OCI-LY7 (cell line): ENCODE measurements at regions not wholly inside any gene's neighbourhood (a gene's known extent, or its start where the extent isn't known, plus 50 kb on each side); places are given as distances from the start of the nearest gene placed in this dataset.

ENCODE experiments used
- BruUV-seq: library from RNA; stranded (reverse); fragments of 400-500 nt; replicated peaks from 2 replicates; lab custom pipeline; 2021; lab: Mats Ljungman, UMichigan
- CTCF ChIA-PET: fragments of 300-600 bp; sonication (Branson Sonifier 250); formaldehyde crosslinking; loops from one replicate; lab custom pipeline; 2022; ENCODE audit warnings: antibody characterized with exemption; ENCODE audit not compliant: unreplicated experiment; lab: Charles Lee
- POLR2A ChIA-PET: fragments of 300-600 bp; sonication (Branson Sonifier 250); formaldehyde crosslinking; loops from one replicate; lab custom pipeline; 2022; ENCODE audit warnings: antibody characterized with exemption; lab: Charles Lee
- DNase-seq: peaks from one replicate; pipeline ENCODE4 v3.0.0-alpha.2; 2015; ENCODE audit warnings: low spot score
- H2AFZ ChIP-seq: fragments of 200-600 bp; sonication (generic), shearing (Covaris generic); 2 replicates; pipeline ENCODE4 v1.6.1; 2014; ENCODE audit warnings: mild to moderate bottlenecking, antibody characterized with exemption, low read length, moderate library complexity
- H3K27ac ChIP-seq: fragments of 200-600 bp; sonication (generic); 2 replicates; pipeline ENCODE4 v1.5.1; 2014; ENCODE audit warnings: mixed run types, low read depth, mild to moderate bottlenecking, moderate library complexity, low read length, inconsistent platforms; ENCODE audit not compliant: poor library complexity, severe bottlenecking
- H3K36me3 ChIP-seq: fragments of 200-600 bp; sonication (generic); 2 replicates; pipeline ENCODE4 v1.6.1; 2014; ENCODE audit warnings: mild to moderate bottlenecking, antibody characterized with exemption, low read length, moderate library complexity, mixed read lengths; ENCODE audit not compliant: insufficient read depth
- H3K4me1 ChIP-seq: fragments of 200-600 bp; sonication (generic); 2 replicates; pipeline ENCODE4 v1.5.1; 2014; ENCODE audit warnings: mild to moderate bottlenecking, low read length; ENCODE audit not compliant: insufficient read depth, poor library complexity, severe bottlenecking
- H3K4me2 ChIP-seq: fragments of 200-600 bp; sonication (generic); 2 replicates; pipeline ENCODE4 v1.6.1; 2014; ENCODE audit warnings: mild to moderate bottlenecking, low read length
- H3K4me3 ChIP-seq: fragments of 200-600 bp; sonication (generic); 2 replicates; pipeline ENCODE4 v1.5.1; 2014; ENCODE audit warnings: mild to moderate bottlenecking, low read depth, low read length; ENCODE audit not compliant: poor library complexity, severe bottlenecking
- H3K79me2 ChIP-seq: fragments of 200-600 bp; sonication (generic); 2 replicates; pipeline ENCODE4 v1.6.1; 2016; ENCODE audit warnings: low read depth, mild to moderate bottlenecking, low read length, moderate library complexity, mixed read lengths; ENCODE audit not compliant: insufficient read depth
- H3K9me2 ChIP-seq: fragments of 200-600 bp; sonication (generic); 2 replicates; pipeline ENCODE4 v1.6.1; 2016; ENCODE audit warnings: mild to moderate bottlenecking, low read length, mixed read lengths; ENCODE audit not compliant: insufficient read depth
- H3K9me3 ChIP-seq: fragments of 200-600 bp; sonication (generic); 2 replicates; pipeline ENCODE4 v1.6.1; 2014; ENCODE audit warnings: mild to moderate bottlenecking, mixed run types, low read length, mixed read lengths
- H4K20me1 ChIP-seq: fragments of 200-600 bp; sonication (generic); 2 replicates; pipeline ENCODE4 v1.6.1; 2014; ENCODE audit warnings: mild to moderate bottlenecking, antibody characterized with exemption, low read length, moderate library complexity, mixed read lengths; ENCODE audit not compliant: insufficient read depth
- CTCF ChIP-seq: fragments of 200-600 bp; sonication (generic); conservative IDR thresholded peaks from 2 replicates; pipeline ENCODE4 v1.5.1; 2014; ENCODE audit warnings: mild to moderate bottlenecking, antibody characterized with exemption, low read length, moderate library complexity, mixed read lengths
- EZH2phosphoT487 ChIP-seq: fragments of 200-600 bp; sonication (generic); IDR thresholded peaks from 2 replicates; pipeline ENCODE4 v1.6.1; 2018; ENCODE audit warnings: low read depth, borderline replicate concordance, mild to moderate bottlenecking, mixed run types, antibody characterized with exemption, low read length, moderate library complexity, mixed read lengths
- intact Hi-C: fragments of 100-400 bp; cut with micrococcal nuclease; formaldehyde crosslinking; loops from one replicate; pipeline ENCODE4 v1.10.0; 2022; ENCODE audit not compliant: unreplicated experiment

- CTCF ChIA-PET = no interaction called here
- TF ChIP-seq CTCF = no peak
- TF ChIP-seq EZH2phosphoT487 = no peak
These were observed 1225.9 kb downstream of the PCDH19 start for GRCh38 chrX:99184153-99184552.

GRCh38 chrX:99172958-99173357 is 1237.1 kb downstream of the PCDH19 start:
- no peaks in the 10 kb centered on the region for H3K9me2 ChIP-seq
- TF ChIP-seq CTCF (no peak), EZH2phosphoT487 (no peak)
- H3K4me3 ChIP-seq = no peak overlapping the region
- no peak for DNase-seq
- ChIA-PET CTCF (no interaction called here), POLR2A (no interaction called here)
- H3K36me3 ChIP-seq = no peaks in the 10 kb centered on the region
- no TSS peak for BruUV-seq
- H2AFZ ChIP-seq = no peak overlapping the region
- H3K27ac ChIP-seq = no peak overlapping the region
- H3K79me2 ChIP-seq = no peaks in the 10 kb centered on the region
- no peak overlapping the region for H3K4me2 ChIP-seq
- H4K20me1 ChIP-seq = no peaks in the 10 kb centered on the region
- H3K9me3 ChIP-seq = no peaks in the 10 kb centered on the region
- H3K4me1 ChIP-seq = no peaks in the 10 kb centered on the region
- intact Hi-C loops = no loop called here

More at GRCh38 chrX:99184153-99184552, 1225.9 kb downstream of the PCDH19 start:
- Histone ChIP-seq H3K4me2 (no peak overlapping the region), H4K20me1 (no peaks in the 10 kb centered on the region), H3K4me3 (no peak overlapping the region), H2AFZ (no peak overlapping the region), H3K4me1 (no peaks in the 10 kb centered on the region), H3K79me2 (no peaks in the 10 kb centered on the region), H3K9me3 (no peaks in the 10 kb centered on the region), H3K36me3 (no peaks in the 10 kb centered on the region), H3K27ac (no peak overlapping the region), H3K9me2 (no peaks in the 10 kb centered on the region)
- DNase-seq = no peak
- POLR2A ChIA-PET = no interaction called here
- intact Hi-C loops = no loop called here
- BruUV-seq = no TSS peak

GRCh38 chrX:99142745-99143144 is 1267.3 kb downstream of the PCDH19 start:
- DNase-seq = no peak
- no peaks in the 10 kb centered on the region for H3K9me2 ChIP-seq
- H3K9me3 ChIP-seq = no peaks in the 10 kb centered on the region
- H3K4me3 ChIP-seq = no peak overlapping the region
- CTCF ChIA-PET = no interaction called here
- intact Hi-C loops = no loop called here
- H4K20me1 ChIP-seq = no peaks in the 10 kb centered on the region
- no peaks in the 10 kb centered on the region for H3K79me2 ChIP-seq
- H3K4me2 ChIP-seq = no peak overlapping the region
- POLR2A ChIA-PET = no interaction called here
- H3K4me1 ChIP-seq = no peaks in the 10 kb centered on the region
- no TSS peak for BruUV-seq
- no peak overlapping the region for H2AFZ ChIP-seq
- H3K36me3 ChIP-seq = no peaks in the 10 kb centered on the region
- TF ChIP-seq CTCF = no peak
- no peak for TF ChIP-seq EZH2phosphoT487
- no peak overlapping the region for H3K27ac ChIP-seq
